ENCODE measurements at regions not wholly inside any gene's neighbourhood (a gene's known extent, or its start where the extent isn't known, plus 50 kb on each side); places are given as distances from the start of the nearest gene placed in this dataset.
"Not testable (repeated sequence)": the region's sequence is repeated elsewhere in the genome, so short reads cannot be mapped to it uniquely, and the experiment has no call there.

DNA sequence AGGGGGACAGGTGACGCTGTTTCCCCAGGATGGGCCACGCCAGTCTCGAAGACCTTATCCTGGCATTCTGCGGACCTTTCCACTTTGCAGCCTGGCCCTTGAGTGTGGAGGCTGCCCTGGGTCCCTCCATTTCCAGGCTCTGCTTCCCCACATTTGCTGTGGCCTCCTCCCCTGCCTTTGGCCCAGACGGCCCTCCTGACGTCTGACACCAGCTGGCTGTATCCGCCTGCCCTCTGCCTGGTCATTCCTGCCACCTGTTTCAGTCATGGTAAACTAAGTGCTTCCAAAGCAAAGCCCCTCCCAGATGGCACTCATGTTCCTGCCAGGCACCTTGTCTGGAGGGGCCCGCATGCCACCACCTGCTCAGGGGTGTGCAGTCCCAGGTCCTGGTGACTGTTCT lies 95.1 kb downstream of the ASB1 start:
- DNase-seq, result no peak

DNA sequence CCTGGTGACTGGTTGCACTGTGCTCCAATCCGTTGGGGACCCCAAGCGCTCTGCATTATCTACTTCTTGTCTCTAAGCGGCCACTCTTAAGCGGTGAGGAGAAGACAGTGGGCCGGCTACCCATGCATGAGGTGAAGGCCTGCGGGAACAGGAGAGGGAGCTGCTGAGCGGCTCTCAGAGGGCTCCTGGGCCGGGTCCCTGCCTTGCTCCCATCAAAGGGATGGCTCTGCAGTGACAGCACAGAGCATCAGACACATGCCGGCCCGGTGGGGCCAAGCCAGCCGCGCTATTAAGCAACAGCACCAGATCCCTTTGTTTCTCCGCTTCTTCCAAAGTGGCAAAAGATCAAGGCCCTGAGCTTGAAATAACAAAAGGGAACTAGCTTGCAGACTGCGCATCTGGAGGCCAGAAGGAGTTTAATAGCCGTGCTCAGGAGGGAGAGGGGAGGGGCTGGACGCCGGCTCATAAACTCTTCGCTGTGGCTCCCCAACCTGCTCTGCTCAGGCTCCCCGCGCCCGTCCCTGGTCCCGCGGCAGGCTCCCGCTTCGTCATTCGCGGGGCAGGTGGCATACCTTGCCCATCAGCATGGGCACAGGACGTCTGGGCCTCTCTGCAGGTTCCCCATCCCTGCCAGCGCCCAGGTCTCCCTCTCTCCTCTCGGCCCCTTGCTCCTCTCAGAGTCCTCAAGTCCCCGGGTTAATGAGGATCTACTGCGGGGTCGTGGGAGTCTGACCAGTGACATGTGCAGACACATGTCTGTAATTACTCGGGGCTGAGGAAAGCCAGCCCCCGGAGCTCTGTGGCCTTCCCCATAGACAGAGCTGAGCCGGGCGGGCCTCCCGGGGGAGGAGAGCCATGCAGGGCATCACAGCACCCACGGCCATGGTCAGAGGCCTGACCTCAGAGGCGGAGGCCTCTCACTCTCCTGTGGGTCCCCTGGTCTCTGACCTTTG lies 96.7 kb downstream of the ASB1 start:
- DNase-seq, result no peak

DNA sequence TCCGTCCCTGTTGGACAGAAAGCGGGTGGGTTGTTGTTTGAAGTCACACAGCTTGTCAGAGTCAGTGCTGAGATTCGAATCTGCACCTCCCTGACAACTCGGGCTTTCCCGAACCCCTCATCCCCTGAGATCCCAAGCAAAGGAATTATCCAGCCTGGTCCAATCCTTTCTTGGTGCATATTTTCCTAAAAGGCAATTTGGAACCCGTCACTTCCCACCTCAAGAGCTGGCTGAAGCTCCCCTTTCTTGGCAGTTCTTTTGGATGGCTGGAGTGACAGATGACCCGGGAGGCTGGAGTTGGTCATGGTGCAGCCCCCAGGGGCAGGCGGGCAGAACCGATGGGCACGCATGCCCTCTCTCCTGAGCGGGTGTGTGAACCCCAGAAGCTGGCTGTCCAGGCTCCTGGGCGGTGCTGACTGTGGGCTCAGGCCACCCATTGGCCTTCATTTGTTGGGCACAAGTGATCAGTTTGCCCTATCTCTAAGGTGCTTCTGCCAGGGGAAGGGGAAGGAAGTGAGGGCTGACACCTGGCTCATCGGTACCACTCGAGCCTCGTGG lies 97.8 kb downstream of the ASB1 start:
- no peak for DNase-seq

DNA sequence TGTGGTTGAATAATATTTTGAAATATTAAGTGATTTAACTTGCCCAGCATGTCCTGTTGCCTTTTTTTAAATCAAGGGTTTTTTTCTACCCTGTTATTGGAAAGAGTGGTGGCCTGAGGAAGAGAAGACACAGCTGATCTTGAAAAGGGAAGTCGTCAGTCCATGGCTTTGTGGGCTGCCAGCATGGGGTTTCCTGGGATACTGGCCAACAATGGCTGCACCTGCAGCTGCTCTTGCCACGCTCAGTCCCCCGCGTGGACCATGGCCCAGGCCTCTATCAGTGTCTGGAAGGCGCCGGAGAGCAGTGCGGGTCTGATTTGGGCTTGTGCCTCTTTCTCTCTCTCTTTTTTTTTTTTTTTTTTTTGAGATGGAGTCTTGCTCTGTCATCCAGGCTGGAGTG lies 99.3 kb downstream of the ASB1 start:
- no peak for DNase-seq

DNA sequence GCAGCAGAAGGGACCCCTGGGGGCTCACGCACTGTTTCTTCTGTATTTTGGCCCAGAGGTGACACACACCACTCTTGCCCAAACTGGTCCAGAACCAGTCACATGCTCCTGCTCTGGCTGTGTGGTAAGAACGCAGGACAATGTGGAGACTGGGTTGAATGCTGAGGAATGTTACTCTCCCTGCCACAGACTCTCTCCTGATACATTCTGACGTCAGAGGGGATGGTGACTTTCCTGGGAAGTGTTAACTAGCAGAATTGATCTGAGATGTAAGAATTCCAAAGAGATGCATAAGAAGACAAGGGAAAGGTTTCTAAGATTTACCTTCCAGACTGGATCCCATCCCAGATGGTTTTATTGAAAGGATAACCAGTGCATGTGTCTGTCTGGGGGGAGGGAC lies 100.8 kb downstream of the ASB1 start:
- no peak for DNase-seq

DNA sequence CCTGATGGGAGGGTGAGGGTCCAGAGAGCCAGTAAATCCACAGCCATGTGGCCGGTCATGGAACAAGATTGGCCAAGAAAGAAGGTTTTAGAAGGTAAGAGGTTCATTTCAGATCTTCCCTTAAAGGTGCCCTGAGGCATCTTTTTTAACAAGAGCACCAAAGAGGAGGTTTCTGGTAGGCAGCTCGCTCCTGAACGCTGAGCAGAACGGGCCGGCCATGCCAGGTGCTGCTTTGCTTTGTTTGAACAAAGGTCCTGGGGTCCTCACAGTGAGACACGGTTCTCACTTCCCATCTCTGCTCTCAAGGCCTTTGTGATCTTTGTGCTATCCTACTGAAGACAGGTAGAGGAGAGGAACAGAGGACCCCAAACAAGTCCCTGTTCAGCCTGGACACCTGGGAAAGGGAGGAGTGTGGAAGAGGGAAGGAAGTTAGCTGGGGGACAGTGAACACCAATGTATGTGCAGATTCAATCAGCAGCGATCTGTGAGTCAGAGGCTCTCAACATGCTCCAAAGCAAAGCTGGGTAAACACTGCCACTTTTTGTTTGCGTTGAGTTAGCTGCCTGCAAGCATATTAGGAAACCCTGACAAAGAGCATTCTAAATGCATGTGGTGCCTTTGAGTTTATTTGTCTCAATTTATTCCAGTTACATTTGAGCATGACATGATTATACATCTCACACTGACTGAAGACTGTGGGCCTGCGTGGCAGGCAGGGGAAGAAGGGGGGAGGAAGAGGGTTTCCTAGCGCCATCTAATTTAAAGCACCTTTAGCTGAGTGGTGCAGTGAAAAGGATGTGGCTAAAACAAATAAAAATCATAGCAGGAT lies 102.4 kb downstream of the ASB1 start:
- no peak for DNase-seq

DNA sequence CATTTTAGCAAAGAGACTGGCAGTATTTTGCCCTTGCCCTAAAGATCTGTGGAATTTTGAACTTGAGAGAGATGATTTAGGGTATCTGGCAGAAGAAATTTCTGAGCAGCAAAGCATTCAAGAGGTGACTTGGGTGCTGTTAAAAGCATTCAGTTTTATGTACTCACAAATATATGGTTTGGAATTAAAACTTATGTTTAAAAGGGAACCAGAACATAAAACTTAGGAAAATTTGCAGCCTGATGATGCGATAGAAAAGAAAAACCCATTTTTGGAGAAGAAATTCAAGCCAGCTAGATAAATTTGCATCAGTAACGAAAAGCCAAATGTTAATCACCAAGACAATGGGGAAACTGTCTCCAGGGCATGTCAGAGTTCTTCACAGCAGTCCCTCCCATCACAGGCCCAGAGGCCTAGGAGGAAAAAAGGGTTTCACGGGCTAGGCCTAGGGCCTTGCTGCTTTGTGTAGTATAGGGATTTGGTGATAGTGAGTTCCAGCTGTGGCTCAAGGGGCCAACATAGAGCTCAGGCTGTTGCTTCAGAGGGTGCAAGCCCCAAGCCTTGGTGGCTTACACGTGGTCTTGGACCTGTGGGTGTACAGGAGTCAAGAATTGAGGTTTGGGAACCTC lies 104.4 kb downstream of the ASB1 start:
- not testable (repeated sequence) for DNase-seq

DNA sequence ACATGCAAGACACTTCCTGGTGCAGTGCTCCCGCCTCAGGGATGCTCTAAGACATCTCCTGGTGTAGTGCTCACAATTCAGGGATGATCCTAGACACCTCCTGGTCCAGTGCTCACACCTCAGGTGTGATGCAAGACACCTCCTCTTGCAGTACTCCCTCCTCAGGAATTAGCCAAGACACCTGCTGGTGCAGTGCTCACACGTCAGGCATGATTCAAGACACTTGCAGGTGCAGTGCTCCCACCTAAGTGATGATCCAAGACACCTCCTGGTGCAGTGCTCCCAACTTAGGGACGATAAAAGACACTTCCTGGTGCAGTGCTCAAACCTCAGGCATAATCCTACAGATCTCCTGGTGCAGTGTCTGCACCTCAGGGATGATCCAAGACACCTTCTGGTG lies 117.0 kb downstream of the ASB1 start:
- not testable (repeated sequence) for DNase-seq

DNA sequence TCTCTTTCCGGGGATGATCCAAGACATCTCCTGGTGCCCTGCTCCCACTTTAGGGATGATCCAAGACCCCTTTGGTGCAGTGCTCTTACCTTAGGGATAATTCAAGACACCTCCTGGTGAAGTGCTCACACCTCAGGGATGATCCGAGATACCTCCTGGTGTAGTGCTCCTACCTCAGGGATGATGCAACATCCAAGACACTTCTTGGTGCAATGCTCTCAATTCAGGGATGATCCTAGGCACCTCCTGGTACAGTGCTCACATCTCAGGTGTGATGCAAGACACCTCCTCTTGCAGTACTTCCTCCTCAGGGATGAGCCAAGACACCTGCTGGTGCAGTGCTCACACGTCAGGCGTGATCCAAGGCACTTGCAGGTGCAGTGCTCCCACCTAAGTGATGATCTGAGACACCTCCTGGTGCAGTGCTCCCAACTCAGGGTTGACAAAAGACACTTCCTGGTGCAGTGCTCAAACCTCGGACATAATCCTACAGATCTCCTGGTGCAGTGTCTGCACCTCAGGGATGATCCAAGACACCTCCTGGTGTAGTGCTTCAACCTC lies 122.3 kb downstream of the ASB1 start:
- no peak for DNase-seq

DNA sequence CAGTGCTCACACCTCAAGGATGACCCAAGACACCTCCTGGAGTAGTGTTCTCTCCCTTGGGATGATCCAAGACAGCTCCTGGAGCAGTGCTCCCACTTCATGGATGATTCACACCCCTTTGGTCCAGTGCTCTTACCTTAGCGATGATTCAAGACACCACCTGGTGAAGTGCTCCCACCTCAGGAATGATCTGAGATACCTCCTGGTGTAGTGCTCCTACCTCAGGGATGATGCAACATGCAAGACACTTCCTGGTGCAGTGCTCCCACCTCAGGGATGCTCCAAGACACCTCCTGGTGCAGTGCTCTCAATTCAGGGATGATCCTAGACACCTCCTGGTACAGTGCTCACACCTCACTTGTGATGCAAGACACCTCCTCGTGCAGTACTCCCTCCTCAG lies 123.1 kb downstream of the ASB1 start:
- no peak for DNase-seq

DNA sequence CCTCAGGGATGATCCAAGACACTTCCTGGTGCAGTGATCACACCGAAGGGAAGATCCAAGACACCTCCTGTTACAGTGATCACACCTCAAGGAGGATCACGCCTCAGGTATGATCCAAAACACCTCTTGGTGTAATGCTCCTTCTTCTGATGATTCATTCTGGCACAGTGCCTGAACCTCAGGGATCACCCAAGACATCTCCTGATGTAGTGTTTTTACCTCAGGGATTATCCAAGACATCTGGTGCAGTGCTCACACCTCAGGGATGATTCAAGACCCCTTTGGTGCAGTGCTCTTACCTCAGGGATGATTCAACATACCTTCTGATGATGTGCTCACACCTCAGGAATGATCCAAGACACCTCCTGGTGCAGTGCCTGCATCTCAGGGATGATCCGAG lies 124.4 kb downstream of the ASB1 start:
- DNase-seq, result no peak

DNA sequence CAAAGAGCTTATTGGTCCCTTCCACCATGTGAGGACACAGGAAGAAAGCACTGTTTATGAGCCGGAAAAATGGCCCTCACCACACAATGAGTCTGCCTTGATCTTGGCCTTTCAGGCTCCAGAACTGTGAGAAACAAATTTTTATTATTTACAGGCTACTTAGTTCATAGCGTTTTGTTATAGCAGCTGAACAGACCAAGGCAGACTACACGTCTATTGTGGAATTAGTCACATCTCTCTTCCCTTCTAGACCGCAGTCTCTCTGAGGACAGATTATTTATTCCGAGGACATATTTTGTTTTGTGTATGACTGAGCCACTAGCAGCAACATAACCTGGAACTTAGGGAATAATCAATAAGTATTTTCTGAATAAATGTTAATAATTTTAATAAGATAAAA lies 125.5 kb downstream of the ASB1 start:
- DNase-seq, result no peak

DNA sequence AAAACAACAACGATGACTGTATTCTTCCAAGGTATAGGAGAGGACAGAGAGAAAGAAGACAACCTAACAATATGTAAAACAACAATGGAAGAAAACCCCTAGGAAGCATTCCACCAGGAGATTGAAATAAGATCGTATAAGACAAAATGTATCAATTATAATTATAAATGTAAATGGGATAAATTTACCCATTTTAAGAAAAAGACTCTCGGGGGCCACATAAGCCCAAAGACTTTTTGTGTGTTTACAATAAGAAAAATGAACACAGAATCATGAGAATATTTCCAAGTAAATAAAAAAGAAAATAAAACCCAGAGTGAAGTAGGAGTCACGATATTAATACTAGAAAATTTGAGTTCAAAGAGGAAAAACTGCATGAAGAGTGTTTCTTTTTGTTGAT lies 126.4 kb downstream of the ASB1 start:
- no peak for DNase-seq

DNA sequence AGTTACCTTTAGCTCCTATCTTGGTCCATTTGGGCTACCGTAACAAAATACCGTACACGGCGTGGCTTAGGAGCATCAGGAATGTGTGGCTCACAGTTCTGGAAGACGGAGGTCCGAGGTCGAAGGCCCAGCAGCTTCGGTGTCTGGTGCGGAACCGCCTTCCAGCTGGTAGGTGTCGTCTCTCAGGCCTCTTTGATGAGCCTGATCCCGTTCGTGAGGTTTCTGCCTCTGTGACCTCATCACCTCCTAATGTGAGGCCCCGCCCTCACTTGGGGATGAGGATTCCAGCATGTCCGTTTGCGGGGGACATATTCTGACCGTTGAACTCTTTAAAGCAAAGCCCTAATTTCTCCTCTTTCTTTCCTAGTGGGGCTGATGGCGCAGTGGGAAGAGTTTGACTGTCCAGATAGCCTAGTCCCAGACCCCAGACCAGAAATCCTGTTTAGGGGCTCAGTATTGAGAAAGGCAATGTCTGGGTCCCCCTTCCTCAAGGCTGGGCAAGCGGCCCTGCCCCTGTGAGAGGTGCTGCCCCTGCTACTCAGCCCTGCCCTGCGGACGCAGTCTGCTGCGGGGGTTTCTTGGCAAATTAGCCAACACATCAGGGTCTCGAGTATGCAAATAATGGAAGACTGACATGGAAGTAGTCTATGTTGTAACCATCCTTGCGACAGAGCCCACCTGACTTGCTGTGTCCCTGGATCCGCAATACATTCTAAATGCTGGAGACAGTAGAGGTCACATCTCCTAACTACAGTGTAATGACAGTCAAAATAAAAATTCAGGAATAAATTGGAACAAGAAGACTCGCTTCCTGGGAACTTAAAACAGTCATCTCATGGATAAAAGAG lies 128.0 kb downstream of the ASB1 start:
- no peak for DNase-seq

DNA sequence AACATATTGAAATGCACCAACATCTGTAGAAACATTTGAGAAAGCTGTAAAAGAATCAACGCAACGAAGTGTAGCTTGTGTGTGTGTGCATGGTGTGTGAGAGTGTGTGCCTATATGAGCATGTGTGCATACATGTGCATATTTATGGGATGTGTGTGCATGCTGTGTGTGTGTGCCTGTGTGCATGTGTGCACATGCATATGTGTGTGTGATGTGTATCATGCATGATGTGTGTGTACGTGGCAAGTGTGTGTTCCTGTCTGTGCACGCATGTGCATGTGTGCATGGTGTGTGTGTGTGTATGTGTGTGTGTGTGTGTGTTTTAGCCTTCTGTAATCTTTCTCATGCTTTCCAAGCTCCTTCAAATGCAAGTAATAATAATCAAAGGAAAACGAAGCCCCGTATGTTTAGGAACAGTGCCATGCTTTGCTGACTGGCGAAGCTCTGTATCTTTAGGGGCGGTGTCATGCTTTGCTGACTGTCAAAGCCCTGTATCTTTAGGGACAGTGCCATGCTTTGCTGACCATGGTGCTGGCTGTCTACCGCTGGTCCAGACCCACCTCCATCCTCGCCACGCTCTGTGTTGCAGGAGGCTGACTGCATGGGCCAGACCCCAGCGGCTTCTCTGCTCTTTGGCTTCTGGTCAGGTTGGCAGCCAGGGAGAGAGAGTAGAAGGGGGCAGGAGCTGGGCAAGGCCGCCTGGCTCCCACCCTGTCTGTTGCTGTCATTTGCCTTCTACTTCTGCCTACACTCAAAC lies 129.2 kb downstream of the ASB1 start:
- no peak for DNase-seq

DNA sequence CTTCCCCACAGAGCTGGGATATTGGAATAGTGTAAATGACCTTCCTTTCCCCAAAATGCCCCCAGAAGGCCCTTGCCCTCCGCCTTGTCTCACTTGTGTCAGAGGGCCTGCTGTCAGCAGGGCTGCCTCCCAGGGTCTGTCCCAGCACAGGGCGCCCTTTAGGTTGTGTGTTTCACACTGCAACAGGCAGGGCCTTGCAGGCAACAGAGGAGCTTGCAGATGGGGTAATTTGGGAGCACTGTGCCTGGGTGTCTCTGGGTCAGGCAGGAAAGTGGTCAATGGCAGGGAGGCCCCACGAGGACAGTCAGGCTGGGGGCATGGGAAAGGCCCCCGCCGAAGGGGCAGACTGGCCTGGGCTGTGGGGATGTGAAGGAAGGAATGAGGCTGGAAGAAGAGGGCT lies 130.7 kb downstream of the ASB1 start:
- DNase-seq, result no peak

DNA sequence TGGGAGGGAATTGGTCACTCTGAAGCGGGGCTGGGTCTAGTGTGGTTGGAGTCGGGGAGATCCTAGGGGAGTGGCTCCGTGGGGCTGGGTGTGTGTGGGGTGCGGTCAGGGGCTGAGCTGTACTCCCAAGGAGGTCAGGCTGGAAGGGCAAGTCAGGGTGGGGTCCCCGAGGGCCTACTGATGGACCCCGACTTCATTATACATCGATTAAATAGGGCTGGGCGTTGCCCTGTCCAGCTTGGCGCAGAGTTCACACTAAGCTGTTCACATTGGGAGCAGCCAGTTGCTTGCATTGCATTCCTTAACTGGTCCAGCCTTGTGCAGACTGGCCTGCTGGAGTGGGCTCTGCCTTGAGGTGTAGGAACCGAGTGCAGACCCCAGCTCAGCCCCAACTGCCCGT lies 131.2 kb downstream of the ASB1 start:
- DNase-seq, result no peak

DNA sequence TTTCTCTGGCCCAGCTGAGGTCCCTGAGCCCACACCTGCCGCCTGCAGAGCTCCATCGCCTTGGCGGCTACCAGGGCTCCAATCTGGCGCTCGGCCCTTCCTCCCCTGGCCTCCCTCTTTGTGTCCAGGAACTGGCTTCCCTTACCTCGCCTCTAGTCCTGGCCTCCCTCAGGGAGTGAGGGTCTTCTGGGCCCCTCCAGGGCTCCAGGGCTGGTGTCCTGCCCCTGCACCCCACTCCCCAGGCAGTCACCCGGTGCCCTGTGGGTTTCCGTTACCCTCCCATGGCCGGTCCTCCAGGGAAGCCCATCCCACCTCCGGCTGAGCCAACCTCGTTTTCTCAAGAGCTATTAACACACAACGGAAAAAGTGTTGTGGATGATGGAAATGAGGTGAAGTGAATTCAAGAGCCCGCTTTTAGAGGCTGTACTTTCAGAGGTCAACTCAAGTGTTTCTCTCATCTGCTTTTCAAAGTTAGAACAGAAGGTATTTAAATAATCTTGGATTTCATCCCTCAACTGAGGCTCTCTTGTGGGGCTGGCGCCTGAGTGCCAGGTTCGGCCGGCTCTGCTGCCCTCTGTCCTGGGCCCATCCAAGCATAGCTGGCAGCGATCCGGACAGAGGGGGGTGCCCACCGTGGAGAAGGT lies 131.9 kb downstream of the ASB1 start:
- DNase-seq, result no peak

DNA sequence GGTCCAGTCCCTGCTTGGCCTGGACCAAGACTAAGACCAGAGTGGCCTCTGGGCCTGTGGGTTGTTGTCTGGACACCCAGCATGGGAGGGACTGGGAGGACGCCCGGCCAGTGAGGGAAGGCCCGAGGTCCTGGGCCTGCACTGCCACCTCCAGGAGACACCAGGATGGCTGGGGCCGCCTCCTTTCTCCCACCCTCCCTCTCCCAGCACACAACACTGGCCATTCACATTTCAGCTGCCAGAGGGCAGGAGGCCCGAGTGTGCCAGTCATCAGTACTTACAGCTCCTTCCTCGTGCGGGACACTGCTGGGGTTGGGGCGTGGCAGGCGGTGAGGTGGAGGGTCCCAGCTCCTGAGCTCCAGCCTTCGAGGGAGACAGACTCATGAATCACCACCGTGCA lies 133.5 kb downstream of the ASB1 start:
- no peak for DNase-seq

DNA sequence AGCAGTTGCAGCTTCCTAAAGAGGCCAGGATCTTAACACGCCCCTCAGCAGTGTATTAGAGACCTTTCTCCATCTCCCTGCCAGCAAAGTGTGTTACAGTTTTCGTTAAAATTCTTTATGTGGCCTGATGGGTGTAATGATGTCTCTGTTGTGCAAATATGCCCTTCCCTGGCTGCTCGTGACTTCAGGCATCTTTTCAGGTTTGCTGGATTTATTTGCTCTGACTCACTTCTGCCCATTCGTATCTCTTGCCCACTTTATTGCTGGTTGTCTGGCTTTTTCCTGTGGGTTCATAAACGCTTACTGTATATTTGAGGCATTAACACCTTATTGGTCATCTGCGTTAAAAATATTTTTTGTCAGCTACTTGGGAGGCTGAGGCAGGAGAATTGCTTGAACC lies 134.5 kb downstream of the ASB1 start:
- no peak for DNase-seq

DNA sequence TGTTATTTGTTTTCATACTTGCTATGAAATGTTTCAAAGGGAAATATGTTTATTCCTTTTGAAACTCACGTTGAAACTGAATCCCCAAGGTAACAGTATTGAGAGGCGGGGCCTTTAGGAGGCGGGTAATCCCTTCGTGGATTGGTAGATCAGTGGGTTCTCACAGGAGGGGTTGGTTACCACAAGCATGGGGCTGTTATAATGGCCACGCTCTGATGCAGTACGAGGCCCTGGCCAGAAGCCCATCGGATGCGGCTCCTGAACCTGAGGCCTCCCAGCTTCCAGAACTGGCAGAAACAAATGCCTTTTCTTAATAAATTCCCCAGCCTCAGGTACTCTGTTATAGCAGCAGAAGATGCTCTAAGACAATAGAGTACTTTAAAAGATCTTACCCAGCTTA lies 135.7 kb downstream of the ASB1 start:
- DNase-seq, result no peak

Measured in NCI-H1105 (cell line).